GM12875 (cell line): ENCODE measurements at regions not wholly inside any gene's neighbourhood (a gene's known extent, or its start where the extent isn't known, plus 50 kb on each side); places are given as distances from the start of the nearest gene placed in this dataset.
"Not testable (repeated sequence)": the region's sequence is repeated elsewhere in the genome, so short reads cannot be mapped to it uniquely, and the experiment has no call there.

Source experiments
- H3K4me3 ChIP-seq: one replicate; pipeline ENCODE4 v1.5.1; 2011; ENCODE audit warnings: low read depth, low read length, control low read depth
- TF ChIP-seq, protein P1 (sequence below): IDR thresholded peaks from 2 replicates; pipeline ENCODE4 v1.5.1; 2011; ENCODE audit warnings: low read depth, mild to moderate bottlenecking, control low read depth, inconsistent platforms, low read length, moderate library complexity, borderline replicate concordance; ENCODE audit not compliant: insufficient read depth

DNA sequence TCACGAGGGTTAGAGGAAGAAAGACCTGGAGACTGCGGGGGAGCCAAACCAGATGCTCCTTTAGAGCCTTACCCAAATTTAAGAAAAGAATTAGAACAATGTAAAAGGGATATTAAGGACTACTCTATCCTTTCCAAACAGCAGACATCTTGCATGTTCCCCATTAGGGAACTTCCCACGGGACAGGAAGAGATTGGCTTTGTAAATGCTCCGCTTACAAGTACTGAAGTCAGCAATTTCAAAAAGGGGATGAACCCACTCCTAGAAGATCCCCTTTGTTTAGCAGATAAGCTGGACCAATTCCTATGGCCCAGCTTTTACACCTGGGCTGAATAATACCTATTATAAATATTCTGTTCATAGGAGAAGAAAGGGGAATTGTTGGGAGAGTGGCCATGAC lies 74.2 kb downstream of the APOBEC1 start:
- TF ChIP-seq, protein P1, sequence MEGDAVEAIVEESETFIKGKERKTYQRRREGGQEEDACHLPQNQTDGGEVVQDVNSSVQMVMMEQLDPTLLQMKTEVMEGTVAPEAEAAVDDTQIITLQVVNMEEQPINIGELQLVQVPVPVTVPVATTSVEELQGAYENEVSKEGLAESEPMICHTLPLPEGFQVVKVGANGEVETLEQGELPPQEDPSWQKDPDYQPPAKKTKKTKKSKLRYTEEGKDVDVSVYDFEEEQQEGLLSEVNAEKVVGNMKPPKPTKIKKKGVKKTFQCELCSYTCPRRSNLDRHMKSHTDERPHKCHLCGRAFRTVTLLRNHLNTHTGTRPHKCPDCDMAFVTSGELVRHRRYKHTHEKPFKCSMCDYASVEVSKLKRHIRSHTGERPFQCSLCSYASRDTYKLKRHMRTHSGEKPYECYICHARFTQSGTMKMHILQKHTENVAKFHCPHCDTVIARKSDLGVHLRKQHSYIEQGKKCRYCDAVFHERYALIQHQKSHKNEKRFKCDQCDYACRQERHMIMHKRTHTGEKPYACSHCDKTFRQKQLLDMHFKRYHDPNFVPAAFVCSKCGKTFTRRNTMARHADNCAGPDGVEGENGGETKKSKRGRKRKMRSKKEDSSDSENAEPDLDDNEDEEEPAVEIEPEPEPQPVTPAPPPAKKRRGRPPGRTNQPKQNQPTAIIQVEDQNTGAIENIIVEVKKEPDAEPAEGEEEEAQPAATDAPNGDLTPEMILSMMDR = no peak
- no peak overlapping the region for H3K4me3 ChIP-seq

DNA sequence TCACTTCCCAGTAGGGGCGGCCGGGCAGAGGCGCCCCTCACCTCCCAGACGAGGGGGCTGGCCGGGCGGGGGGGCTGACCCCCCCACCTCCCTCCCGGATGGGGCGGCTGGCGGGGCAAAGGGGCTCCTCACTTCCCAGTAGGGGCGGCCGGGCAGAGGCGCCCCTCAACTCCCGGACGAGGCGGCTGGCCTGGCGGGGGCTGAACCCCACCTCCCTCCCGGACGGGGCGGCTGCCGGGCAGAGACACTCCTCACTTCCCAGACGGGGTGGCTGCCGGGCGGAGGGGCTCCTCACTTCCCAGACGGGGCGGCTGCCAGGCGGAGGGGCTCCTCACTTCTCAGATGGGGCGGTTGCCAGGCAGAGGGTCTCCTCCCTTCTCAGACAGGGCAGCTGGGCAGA lies 75.6 kb downstream of the APOBEC1 start:
- H3K4me3 ChIP-seq = not testable (repeated sequence)

DNA sequence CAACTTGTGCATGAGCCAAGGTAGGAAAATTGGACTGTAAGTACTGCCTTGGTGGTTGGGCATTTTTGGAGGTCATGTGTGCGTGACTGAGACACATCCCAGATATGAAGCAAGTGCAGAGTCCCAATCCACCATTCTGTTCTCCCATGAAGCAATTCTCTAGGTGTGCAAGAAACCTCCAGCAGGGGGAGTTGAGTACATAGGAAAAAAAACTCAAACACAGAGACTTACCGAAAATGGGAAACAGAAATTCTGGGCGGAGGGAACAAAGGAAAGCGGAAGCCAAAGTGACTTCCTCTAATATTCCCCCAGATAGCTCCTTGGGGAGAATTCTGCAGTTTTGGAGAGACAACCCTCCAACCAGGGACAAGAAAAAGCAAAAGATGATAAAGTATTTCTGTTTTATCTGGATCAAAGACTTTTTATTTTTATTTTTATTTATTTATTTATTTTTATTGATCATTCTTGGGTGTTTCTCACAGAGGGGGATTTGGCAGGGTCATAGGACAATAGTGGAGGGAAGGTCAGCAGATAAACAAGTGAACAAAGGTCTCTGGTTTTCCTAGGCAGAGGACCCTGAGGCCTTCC lies 76.9 kb downstream of the APOBEC1 start:
- TF ChIP-seq, protein P1 = peak; percentile 57

DNA sequence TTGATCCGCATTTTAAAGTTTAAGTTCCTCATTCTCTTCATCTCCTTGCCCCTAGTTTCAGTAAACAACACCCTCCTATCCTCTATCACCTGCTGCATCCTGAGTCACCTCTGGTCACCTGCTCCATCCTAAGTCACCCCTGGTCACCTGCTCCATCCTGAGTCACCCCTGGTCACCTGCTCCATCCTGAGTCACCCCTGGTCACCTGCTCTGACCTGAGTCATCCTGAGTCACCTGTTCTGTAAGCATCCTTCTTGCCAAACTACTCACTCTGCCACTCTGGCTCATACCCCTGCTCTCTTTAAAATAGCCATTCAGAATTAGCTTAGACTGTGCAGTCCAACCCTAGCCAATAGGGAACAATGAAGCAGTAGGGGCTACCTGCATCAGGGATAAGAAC lies 80.6 kb upstream of the CD163 start:
- H3K4me3 ChIP-seq = not testable (repeated sequence)

More for the DNA sequence above, 76.9 kb downstream of the APOBEC1 start:
- not testable (repeated sequence) for H3K4me3 ChIP-seq

DNA sequence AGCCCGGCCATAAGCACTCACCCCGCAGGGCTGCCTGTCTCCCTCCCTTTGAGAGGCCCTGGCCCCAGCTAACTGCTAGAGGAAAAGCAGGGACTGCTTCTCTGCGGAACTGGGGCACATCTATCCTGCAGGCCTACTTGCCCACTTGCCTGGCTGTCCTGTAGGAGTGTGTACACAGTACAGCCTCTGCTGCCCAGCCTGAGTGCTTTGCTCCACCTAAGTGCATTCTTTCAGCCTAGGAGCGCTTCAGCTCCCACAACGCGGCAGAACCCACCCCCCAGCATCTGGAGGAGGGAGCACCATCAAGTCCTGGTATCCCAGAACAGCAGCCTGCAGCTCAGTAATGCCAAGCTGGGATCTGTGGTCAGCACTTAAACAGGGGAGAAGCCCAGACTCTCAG lies 79.9 kb upstream of the CD163 start:
- H3K4me3 ChIP-seq = no peak overlapping the region
- TF ChIP-seq, protein P1 = no peak

DNA sequence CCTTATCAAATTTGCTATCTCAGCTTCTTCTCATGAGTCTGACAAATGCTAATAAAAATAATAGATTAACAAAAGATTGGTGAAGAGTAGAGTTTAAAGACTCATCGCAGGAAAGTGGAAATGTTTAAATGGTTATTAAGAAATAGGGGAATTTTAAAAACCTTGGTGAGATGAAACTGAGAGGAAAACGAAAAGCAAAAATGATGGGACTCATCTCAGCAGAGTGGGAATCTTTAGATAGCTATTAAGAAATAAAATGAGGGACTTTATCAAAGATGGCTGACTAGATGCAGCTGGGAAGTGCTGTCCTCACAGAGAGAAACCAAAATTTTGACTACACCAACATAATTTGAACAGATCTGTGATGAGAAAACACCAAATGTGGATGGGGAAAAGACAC lies 79.2 kb upstream of the CD163 start:
- TF ChIP-seq, protein P1 = no peak
- H3K4me3 ChIP-seq = no peak overlapping the region

DNA sequence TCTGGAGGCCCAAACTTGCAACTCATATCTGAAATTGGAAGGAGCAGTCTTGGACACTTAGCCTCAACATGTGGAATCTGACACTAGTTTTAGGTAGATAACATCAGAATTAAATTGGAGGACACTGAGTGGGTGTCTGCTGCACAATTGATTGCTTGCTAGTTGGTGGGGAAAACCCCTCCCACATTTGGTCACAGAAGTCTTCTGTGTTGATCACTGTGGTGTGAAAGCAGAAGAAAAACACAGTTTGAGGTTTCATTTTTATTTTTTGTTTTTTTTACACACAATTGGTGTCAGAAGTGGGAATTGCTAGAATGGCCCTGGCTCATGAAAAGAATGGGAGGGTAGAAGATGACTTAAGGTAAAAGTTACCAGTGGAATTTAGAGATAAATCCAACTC lies 78.0 kb upstream of the CD163 start:
- TF ChIP-seq, protein P1 = no peak
- no peak overlapping the region for H3K4me3 ChIP-seq

DNA sequence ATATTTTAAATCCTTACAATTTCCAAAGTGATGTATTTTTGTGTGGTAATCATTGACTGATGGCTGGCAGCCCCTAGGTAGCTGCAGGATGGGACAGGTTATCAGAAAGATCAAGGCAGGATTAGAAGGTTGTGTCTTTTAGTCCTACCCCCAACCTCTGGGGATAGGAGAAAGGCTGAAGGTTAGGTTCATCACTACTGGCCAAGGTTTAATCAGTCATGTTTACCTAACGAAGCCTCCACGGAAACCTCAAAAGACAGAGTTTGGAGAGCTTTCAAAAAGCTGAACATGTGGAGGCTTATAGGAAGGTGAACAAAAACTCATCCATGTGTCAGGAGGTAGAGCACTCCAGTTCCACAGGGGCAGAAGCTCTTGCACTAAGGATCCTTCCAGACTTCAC lies 77.5 kb upstream of the CD163 start:
- TF ChIP-seq, protein P1 = no peak

More for the DNA sequence above, 77.5 kb upstream of the CD163 start:
- no peak overlapping the region for H3K4me3 ChIP-seq
